ENCODE measurements at regions not wholly inside any gene's neighbourhood (a gene's known extent, or its start where the extent isn't known, plus 50 kb on each side); places are given as distances from the start of the nearest gene placed in this dataset.

- H3K27ac ChIP-seq = no peak overlapping the region
- H3K9me3 ChIP-seq = no peaks in the 10 kb centered on the region
- no peak for TF ChIP-seq CTCF (IDR thresholded peaks at IDR 0.05)
- no peak for DNase-seq (ENCODE audit: low spot score)
- no peak overlapping the region for H3K4me3 ChIP-seq
- H3K4me1 ChIP-seq = no peaks in the 10 kb centered on the region
- H3K27me3 ChIP-seq = no peaks in the 10 kb centered on the region
- H3K36me3 ChIP-seq = no peaks in the 10 kb centered on the region
These were observed 366.2 kb downstream of the FBXW7 start for GRCh38 chr4:152169683-152170082.

GRCh38 chr4:152168987-152169616 is 366.8 kb downstream of the FBXW7 start:
- Histone ChIP-seq H3K4me1 (no peaks in the 10 kb centered on the region), H3K36me3 (no peaks in the 10 kb centered on the region), H3K27me3 (no peaks in the 10 kb centered on the region), H3K9me3 (no peaks in the 10 kb centered on the region), H3K4me3 (no peak overlapping the region), H3K27ac (no peak overlapping the region)
- no peak for DNase-seq (ENCODE audit: low spot score)
- no peak for TF ChIP-seq CTCF (IDR thresholded peaks at IDR 0.05)

GRCh38 chr4:152166567-152166966 is 369.3 kb downstream of the FBXW7 start:
- TF ChIP-seq CTCF (IDR thresholded peaks at IDR 0.05) = no peak
- no peak for DNase-seq (ENCODE audit: low spot score)
- no peaks in the 10 kb centered on the region for H3K9me3 ChIP-seq

GRCh38 chr4:152165846-152166245 is 370.0 kb downstream of the FBXW7 start:
- Histone ChIP-seq H3K9me3 (no peaks in the 10 kb centered on the region), H3K4me1 (peaks cover 0 to 14% of the 10 kb centered on the region in 2 donors), H3K27ac (no peak overlapping the region), H3K36me3 (no peaks in the 10 kb centered on the region), H3K27me3 (no peaks in the 10 kb centered on the region), H3K4me3 (no peak overlapping the region)
- DNase-seq (ENCODE audit: low spot score) = no peak
- no peak for TF ChIP-seq CTCF (IDR thresholded peaks at IDR 0.05)

More at GRCh38 chr4:152166567-152166966, 369.3 kb downstream of the FBXW7 start:
- H3K36me3 ChIP-seq = no peaks in the 10 kb centered on the region
- no peaks in the 10 kb centered on the region for H3K27me3 ChIP-seq
- peaks cover 0 to 8% of the 10 kb centered on the region in 2 donors for H3K4me1 ChIP-seq
- no peak overlapping the region for H3K27ac ChIP-seq
- H3K4me3 ChIP-seq = no peak overlapping the region

- TF ChIP-seq CTCF (IDR thresholded peaks at IDR 0.05) = no peak
- Histone ChIP-seq H3K9me3 (no peaks in the 10 kb centered on the region), H3K27ac (no peak overlapping the region), H3K27me3 (no peaks in the 10 kb centered on the region), H3K4me3 (no peak overlapping the region), H3K4me1 (peaks cover 0 to 14% of the 10 kb centered on the region in 2 donors), H3K36me3 (no peaks in the 10 kb centered on the region)
- DNase-seq (ENCODE audit: low spot score) = no peak
These were observed 370.7 kb downstream of the FBXW7 start for GRCh38 chr4:152165146-152165545.

- peaks cover 0 to 14% of the 10 kb centered on the region in 2 donors for H3K4me1 ChIP-seq
- H3K4me3 ChIP-seq = no peak overlapping the region
- H3K9me3 ChIP-seq = no peaks in the 10 kb centered on the region
- no peak for DNase-seq (ENCODE audit: low spot score)
- H3K27me3 ChIP-seq = no peaks in the 10 kb centered on the region
- H3K36me3 ChIP-seq = no peaks in the 10 kb centered on the region
- H3K27ac ChIP-seq = no peak overlapping the region
- no peak for TF ChIP-seq CTCF (IDR thresholded peaks at IDR 0.05)
These were observed 371.3 kb downstream of the FBXW7 start for GRCh38 chr4:152164561-152164960.
